ENCODE measurements at regions not wholly inside any gene's neighbourhood (a gene's known extent, or its start where the extent isn't known, plus 50 kb on each side); places are given as distances from the start of the nearest gene placed in this dataset.
"Not testable (repeated sequence)": the region's sequence is repeated elsewhere in the genome, so short reads cannot be mapped to it uniquely, and the experiment has no call there.

GRCh38 chr6:104676679-104677078 lies 183.0 kb downstream of the HACE1 start:
- H3K27ac ChIP-seq, result not testable (repeated sequence)

GRCh38 chr6:104675161-104675560 lies 184.6 kb downstream of the HACE1 start:
- not testable (repeated sequence) for H3K27ac ChIP-seq

DNA sequence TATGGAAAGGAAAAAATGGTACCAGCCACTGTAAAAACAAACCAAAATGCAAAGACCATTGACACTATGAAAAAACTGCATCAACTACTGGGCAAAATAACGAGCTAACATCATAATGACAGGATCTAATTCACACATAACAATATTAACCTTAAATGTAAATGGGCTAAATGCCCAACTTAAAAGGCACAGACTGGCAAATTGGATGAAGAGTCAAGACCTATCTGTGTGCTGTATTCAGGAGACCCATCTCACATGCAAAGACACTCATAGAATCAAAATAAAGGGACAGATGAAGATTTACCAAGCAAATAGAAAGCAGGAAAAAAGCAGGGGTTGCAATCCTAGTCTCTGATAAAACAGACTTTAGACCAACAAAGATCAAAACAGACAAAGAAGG lies 186.6 kb downstream of the HACE1 start:
- H3K27ac ChIP-seq, result not testable (repeated sequence)

- peak overlapping the region; percentile 18; the same call in 1 of the 2 replicates for H3K27ac ChIP-seq
Observed at GRCh38 chr6:104671591-104671891, 188.2 kb downstream of the HACE1 start.

DNA sequence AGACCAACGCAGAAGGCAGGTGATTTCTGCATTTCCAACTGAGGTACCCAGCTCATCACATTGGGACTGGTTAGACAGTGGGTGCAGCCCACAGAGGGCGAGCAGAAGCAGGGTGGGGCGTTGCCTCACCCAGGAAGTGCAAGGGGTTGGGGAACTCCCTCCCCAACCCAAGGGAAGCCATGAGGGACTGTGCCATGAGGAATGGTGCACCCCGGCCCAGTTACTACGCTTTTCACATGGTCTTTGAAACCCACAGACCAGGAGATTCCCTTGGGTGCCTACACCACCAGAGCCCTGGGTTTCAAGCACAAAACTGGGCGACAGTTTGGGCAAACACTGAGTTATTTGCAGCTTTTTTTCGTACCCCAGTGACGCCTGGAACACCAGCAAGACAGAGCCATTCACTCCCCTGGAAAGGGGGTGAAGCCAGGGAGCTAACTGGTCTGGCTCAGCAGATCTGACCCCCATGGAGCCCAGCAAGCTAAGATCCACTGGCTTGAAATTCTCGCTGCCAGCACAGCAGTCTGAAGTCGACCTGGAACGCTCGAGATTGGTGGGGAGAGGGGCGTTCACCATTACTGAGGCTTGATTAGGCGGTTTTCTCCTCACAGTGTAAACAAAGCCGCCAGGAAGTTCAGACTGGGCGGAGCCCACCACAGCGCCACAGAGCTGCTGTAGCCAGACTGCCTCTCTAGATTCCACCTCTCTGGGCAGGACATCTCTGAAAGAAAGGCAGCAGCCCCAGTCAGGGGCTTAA lies 188.7 kb downstream of the HACE1 start:
- H3K27ac ChIP-seq, result peak overlapping the region; percentile 18; the same call in 1 of the 2 replicates

- TF ChIP-seq CTCF (IDR thresholded peaks at IDR 0.05) (no peak), ZFX (IDR thresholded peaks at IDR 0.05; ENCODE audit: borderline replicate concordance) (no peak)
- H3K27ac ChIP-seq, result no peak overlapping the region
Observed at GRCh38 chr6:104669483-104669882, 190.2 kb downstream of the HACE1 start.

DNA sequence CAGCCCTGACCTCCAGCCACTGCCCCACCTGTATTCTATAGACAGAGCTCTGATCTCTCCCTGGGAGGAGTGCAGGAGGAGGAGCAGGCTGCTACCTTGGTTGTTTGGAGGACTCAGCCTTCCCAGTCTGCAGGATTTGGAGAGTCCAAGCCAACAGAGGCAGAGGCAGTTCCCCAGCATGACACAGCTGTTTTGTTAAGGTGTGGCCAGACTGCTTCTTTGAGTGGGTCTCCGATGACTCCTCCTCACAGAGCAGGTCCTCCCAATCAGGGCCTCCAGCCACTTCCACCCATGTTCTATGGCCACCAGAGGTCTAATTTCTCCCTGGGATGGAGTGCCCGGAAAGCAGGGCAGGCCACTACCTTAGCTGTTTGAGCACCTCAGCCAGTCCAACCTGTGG lies 203.5 kb downstream of the HACE1 start:
- TF ChIP-seq ZFX (IDR thresholded peaks at IDR 0.05; ENCODE audit: borderline replicate concordance), result no peak
- TF ChIP-seq CTCF (IDR thresholded peaks at IDR 0.05), result no peak
- no peak overlapping the region for H3K27ac ChIP-seq

GRCh38 chr6:104653781-104654180 lies 205.9 kb downstream of the HACE1 start:
- no peak for TF ChIP-seq ZFX (IDR thresholded peaks at IDR 0.05; ENCODE audit: borderline replicate concordance)
- TF ChIP-seq CTCF (IDR thresholded peaks at IDR 0.05), result no peak
- H3K27ac ChIP-seq, result no peak overlapping the region

DNA sequence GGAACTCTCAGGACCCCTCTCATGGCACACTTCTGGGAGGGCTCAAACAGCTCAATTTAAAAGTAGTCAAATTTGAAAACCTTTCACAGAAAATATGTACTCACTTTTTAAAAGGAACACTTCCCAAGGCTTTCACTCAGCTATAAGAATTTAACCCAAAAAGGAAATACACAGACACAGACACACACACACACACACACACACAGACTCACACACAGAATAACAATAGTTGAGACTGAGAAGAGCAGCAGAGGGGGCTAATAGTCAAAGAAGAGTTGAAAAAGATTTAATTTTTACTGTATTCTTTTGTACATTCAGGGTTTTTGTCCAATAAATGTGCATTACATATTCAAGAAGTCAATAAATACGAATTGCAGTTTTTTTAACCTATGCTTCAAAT lies 211.4 kb downstream of the HACE1 start:
- TF ChIP-seq CTCF (IDR thresholded peaks at IDR 0.05) (no peak), ZFX (IDR thresholded peaks at IDR 0.05; ENCODE audit: borderline replicate concordance) (no peak)
- H3K27ac ChIP-seq, result no peak overlapping the region

GRCh38 chr6:104644848-104645247 lies 214.9 kb downstream of the HACE1 start:
- no peak overlapping the region for H3K27ac ChIP-seq
- TF ChIP-seq CTCF (IDR thresholded peaks at IDR 0.05) (no peak), ZFX (IDR thresholded peaks at IDR 0.05; ENCODE audit: borderline replicate concordance) (no peak)

Measured in 22Rv1 (cell line).